Lower leg skin (tissue), 4 donors: ENCODE measurements at regions not wholly inside any gene's neighbourhood (a gene's known extent, or its start where the extent isn't known, plus 50 kb on each side); places are given as distances from the start of the nearest gene placed in this dataset.

Experiments used
- DNase-seq, 2 donors: peaks; one replicate each; pipeline ENCODE4 v3.0.0-alpha.2; 2019; ENCODE audit warnings: low spot score in 2 of 2
- H3K4me3 ChIP-seq: fragments of 200-600 bp; sonication (generic); 2 replicates; pipeline ENCODE4 v1.5.1; 2017; ENCODE audit warnings: mild to moderate bottlenecking, low read depth; ENCODE audit not compliant: poor library complexity, severe bottlenecking
- CTCF ChIP-seq, 3 donors: fragments of 450-650 bp; IDR thresholded peaks; one replicate each; pipeline ENCODE4 v1.5.1; 2016; ENCODE audit warnings: antibody characterized with exemption in 3 of 3, mild to moderate bottlenecking in 3 of 3, moderate library complexity in 2 of 3
- POLR2A ChIP-seq, 2 donors: fragments of 450-650 bp; IDR thresholded peaks; one replicate each; pipeline ENCODE4 v1.6.1; 2016 to 2017; ENCODE audit warnings: antibody characterized with exemption in 2 of 2, mild to moderate bottlenecking in 1 of 2, moderate library complexity in 1 of 2
- WGBS, 2 donors: methylation state at CpG; one replicate each; pipeline ENCODE4 v1.1.5; 2018; 5-methylcytosine and 5-hydroxymethylcytosine counted together
- intact Hi-C: fragments of 100-400 bp; cut with DNase I; formaldehyde crosslinking; loops from one replicate; pipeline ENCODE4 v1.15.0; 2023; ENCODE audit warnings: low total_unique reads

- TF ChIP-seq POLR2A (IDR thresholded peaks at IDR 0.05): no peak
- TF ChIP-seq CTCF (IDR thresholded peaks at IDR 0.05): no peak
- H3K4me3 ChIP-seq: no peak overlapping the region
- peak in 1 of 2 donors; percentile 22 for DNase-seq
- WGBS, 2 donors: 34 to 36% methylated on average over 7 of the region's 7 CpGs
- intact Hi-C loops: no loop called here
Measured at GRCh38 chr5:56763711-56764466, 51.5 kb upstream of the MAP3K1 start.

GRCh38 chr5:56763182-56763581 is 52.2 kb upstream of the MAP3K1 start:
- no peak for TF ChIP-seq POLR2A (IDR thresholded peaks at IDR 0.05)
- TF ChIP-seq CTCF (IDR thresholded peaks at IDR 0.05): no peak
- no peak overlapping the region for H3K4me3 ChIP-seq
- intact Hi-C loops: no loop called here
- 86 to 100% methylated on average over 1 of the region's 1 CpG for WGBS, 2 donors
- no peak for DNase-seq

DNA sequence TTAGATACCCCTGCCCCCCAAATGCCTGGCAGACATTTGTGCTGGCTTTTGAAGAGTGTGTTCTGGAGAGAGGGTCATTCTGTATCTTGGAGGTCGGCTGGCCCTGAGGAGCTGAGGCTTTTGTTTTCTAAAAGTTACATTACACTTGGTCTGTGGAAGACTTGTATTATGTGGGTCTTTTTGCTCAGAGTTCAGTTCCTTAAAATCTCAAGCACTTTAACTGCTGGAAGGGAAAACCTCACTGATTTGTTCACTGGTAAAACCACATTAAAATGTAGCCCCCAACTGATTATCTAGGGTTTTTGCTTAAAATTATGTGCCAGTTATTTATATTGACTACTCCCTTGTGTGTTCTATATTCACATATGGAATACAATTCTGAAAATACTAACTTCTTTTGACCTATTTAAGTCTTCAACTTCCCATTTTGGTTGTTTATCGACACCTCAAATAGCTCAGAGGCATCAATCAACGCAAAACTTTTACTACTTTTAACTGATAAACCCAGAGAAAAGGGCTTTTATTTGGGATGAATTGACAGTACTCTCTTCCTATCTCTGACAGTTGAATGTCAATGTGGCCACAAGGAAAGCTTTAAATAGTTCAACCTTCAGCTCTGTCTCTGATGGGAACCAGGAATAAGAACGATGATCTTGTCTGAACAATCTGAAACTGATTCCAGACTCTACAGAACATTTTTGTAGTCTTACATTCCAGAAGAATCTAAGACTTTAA is 54.0 kb upstream of the MAP3K1 start:
- WGBS, 2 donors: 71 to 82% methylated on average over 4 of the region's 4 CpGs
- H3K4me3 ChIP-seq: no peak overlapping the region
- TF ChIP-seq CTCF (IDR thresholded peaks at IDR 0.05) (no peak), POLR2A (IDR thresholded peaks at IDR 0.05) (no peak)
- intact Hi-C loops: no loop called here
- DNase-seq: no peak

DNA sequence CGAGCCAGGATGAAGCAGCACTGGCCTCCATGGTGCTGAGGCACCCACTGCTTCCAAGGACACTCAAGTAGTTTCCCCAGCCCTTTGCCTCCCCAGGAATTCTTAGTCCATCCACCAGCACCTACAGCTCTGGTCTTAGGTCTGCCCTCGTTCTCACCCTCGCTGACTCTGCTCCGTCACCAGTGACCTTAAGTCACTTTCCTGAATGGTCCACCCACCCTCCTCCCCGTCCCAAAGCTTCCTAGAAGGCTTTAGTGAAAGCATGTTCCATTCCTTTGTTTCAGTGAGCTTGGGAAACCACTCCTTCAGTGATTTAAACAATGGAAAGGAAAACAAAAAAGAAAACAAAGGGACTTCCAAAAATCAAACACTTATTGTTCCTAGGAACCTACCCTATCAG is 54.6 kb upstream of the MAP3K1 start:
- H3K4me3 ChIP-seq: no peak overlapping the region
- DNase-seq: no peak
- intact Hi-C loops: no loop called here
- TF ChIP-seq POLR2A (IDR thresholded peaks at IDR 0.05) (no peak), CTCF (IDR thresholded peaks at IDR 0.05) (no peak)
- WGBS, 2 donors: 74 to 89% methylated on average over 5 of the region's 5 CpGs

DNA sequence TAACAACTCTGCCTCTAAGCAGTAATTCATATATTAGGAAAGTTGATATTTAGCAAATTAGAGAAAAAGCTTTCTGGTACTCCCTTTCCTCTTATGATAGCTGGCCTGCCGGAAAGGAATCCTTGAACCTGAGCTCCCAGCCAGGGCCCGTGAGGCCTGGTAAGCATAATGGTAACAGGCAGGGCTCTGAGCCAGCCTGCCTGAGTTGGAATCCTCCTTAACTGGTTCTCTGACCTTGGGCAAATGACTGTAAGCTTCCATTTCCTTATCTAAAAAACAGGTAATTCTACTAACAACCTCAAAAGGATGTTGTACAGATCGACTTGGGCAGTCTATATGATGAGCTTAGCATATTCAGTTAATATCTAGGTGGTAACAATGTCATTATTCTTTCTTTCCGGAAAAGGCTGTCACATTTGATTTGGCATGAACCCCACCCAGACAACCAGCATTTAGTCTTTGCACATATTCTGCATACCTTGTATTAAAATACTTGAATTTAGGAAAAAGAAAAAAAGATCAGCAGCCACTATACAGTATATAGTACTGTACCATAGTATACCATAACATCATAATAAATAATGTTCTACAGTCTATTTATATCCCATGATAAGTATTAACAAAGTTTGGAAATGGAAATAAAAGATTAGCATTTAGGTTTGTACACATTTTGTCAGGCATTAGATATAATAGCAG is 55.7 kb upstream of the MAP3K1 start:
- H3K4me3 ChIP-seq: no peak overlapping the region
- no peak for DNase-seq
- WGBS, 2 donors: 51 to 59% methylated on average over 4 of the region's 4 CpGs
- intact Hi-C loops: no loop called here
- TF ChIP-seq CTCF (IDR thresholded peaks at IDR 0.05) (no peak), POLR2A (IDR thresholded peaks at IDR 0.05) (no peak)
